Tibial artery (tissue), 4 donors: ENCODE measurements at regions not wholly inside any gene's neighbourhood (a gene's known extent, or its start where the extent isn't known, plus 50 kb on each side); places are given as distances from the start of the nearest gene placed in this dataset.

Source experiments
- DNase-seq, 2 donors: peaks; one replicate each; pipeline ENCODE4 v3.0.0-alpha.2; 2019
- H3K27ac ChIP-seq, 2 donors: fragments of 200-600 bp; sonication (generic) in 1 of 2; 1 replicate in 1 of 2; 2 replicates in 1 of 2; pipeline ENCODE4 v1.5.1; 2018 to 2019; ENCODE audit warnings: mild to moderate bottlenecking in 1 of 2
- H3K27me3 ChIP-seq, 2 donors: fragments of 200-600 bp; sonication (generic) in 1 of 2; one replicate each; pipeline versions ENCODE4 v1.5.1 to v1.6.0; 2016 to 2019
- H3K36me3 ChIP-seq, 3 donors: fragments of 200-600 bp; sonication (generic) in 2 of 3; one replicate each; pipeline ENCODE4 v1.5.1; 2016 to 2019; ENCODE audit warnings: mild to moderate bottlenecking in 2 of 3
- H3K4me1 ChIP-seq, 4 donors: fragments of 200-600 bp; sonication (generic) in 2 of 4; 1 replicate in 3 of 4; 2 replicates in 1 of 4; pipeline ENCODE4 v1.5.1; 2016 to 2019
- H3K4me3 ChIP-seq, 2 donors: fragments of 200-600 bp; sonication (generic) in 1 of 2; 1 replicate in 1 of 2; 2 replicates in 1 of 2; pipeline ENCODE4 v1.5.1; 2018 to 2019; ENCODE audit warnings: mild to moderate bottlenecking in 2 of 2
- H3K9me3 ChIP-seq, 3 donors: fragments of 200-600 bp; sonication (generic) in 1 of 3; one replicate each; pipeline ENCODE4 v1.5.1; 2016 to 2019
- CTCF ChIP-seq, 2 experiments: fragments of 200-600 bp in 1 of 2; fragments of 450-650 bp in 1 of 2; IDR thresholded peaks; one replicate each; pipeline ENCODE4 v1.5.1; 2017 to 2019; ENCODE audit warnings: antibody characterized with exemption in 2 of 2, mild to moderate bottlenecking in 1 of 2, moderate library complexity in 1 of 2
- intact Hi-C: fragments of 100-400 bp; cut with DNase I; formaldehyde crosslinking; loops from one replicate; pipeline ENCODE4 v1.15.0; 2023; ENCODE audit warnings: low total_unique reads

GRCh38 chr22:47534804-47535410 lies 772.5 kb downstream of the TBC1D22A start:
- no peak for DNase-seq
- no peaks in the 10 kb centered on the region for H3K36me3 ChIP-seq
- no peak overlapping the region for H3K4me3 ChIP-seq
- intact Hi-C loops = no loop called here
- no peak overlapping the region for H3K27ac ChIP-seq
- peaks cover 0 to 3% (median 0%) of the 10 kb centered on the region in 4 donors for H3K4me1 ChIP-seq
- H3K27me3 ChIP-seq = no peaks in the 10 kb centered on the region
- no peak for TF ChIP-seq CTCF (IDR thresholded peaks at IDR 0.05)
- H3K9me3 ChIP-seq = no peaks in the 10 kb centered on the region

- peaks cover 0 to 3% (median 0%) of the 10 kb centered on the region in 4 donors for H3K4me1 ChIP-seq
- H3K27me3 ChIP-seq = no peaks in the 10 kb centered on the region
- no peaks in the 10 kb centered on the region for H3K9me3 ChIP-seq
- intact Hi-C loops = no loop called here
- no peak for TF ChIP-seq CTCF (IDR thresholded peaks at IDR 0.05)
- no peak for DNase-seq
- no peak overlapping the region for H3K27ac ChIP-seq
- H3K36me3 ChIP-seq = no peaks in the 10 kb centered on the region
- no peak overlapping the region for H3K4me3 ChIP-seq
Measured at GRCh38 chr22:47533961-47534803, 771.7 kb downstream of the TBC1D22A start.

GRCh38 chr22:47517062-47517461 lies 754.6 kb downstream of the TBC1D22A start:
- Histone ChIP-seq H3K4me3 (no peak overlapping the region), H3K36me3 (no peaks in the 10 kb centered on the region), H3K27me3 (no peaks in the 10 kb centered on the region), H3K4me1 (no peaks in the 10 kb centered on the region), H3K9me3 (no peaks in the 10 kb centered on the region), H3K27ac (no peak overlapping the region)
- no peak for TF ChIP-seq CTCF (IDR thresholded peaks at IDR 0.05)
- intact Hi-C loops = no loop called here
- DNase-seq = no peak

- H3K27ac ChIP-seq = no peak overlapping the region
- no peak overlapping the region for H3K4me3 ChIP-seq
- intact Hi-C loops = no loop called here
- H3K27me3 ChIP-seq = no peaks in the 10 kb centered on the region
- DNase-seq = no peak
- H3K36me3 ChIP-seq = no peaks in the 10 kb centered on the region
- H3K9me3 ChIP-seq = no peaks in the 10 kb centered on the region
- no peak for TF ChIP-seq CTCF (IDR thresholded peaks at IDR 0.05)
- no peaks in the 10 kb centered on the region for H3K4me1 ChIP-seq
Measured at GRCh38 chr22:47515384-47516125, 753.1 kb downstream of the TBC1D22A start.

GRCh38 chr22:47512617-47513016 lies 750.2 kb downstream of the TBC1D22A start:
- TF ChIP-seq CTCF (IDR thresholded peaks at IDR 0.05) = no peak
- Histone ChIP-seq H3K4me1 (no peaks in the 10 kb centered on the region), H3K9me3 (no peaks in the 10 kb centered on the region), H3K27ac (no peak overlapping the region), H3K27me3 (no peaks in the 10 kb centered on the region), H3K36me3 (no peaks in the 10 kb centered on the region), H3K4me3 (no peak overlapping the region)
- intact Hi-C loops = no loop called here
- DNase-seq = no peak
